Adrenal gland (tissue), 5 donors: ENCODE measurements at regions not wholly inside any gene's neighbourhood (a gene's known extent, or its start where the extent isn't known, plus 50 kb on each side); places are given as distances from the start of the nearest gene placed in this dataset.

Source experiments
- POLR2A ChIP-seq, 2 donors: fragments of 450-650 bp; IDR thresholded peaks; one replicate each; pipeline ENCODE4 v1.6.1; 2017; ENCODE audit warnings: antibody characterized with exemption in 2 of 2, mild to moderate bottlenecking in 2 of 2, moderate library complexity in 1 of 2
- TF ChIP-seq, protein P1 (sequence below), 6 experiments: fragments of 450-650 bp in 4 of 6; fragments of 200-600 bp in 2 of 6; sonication (generic) in 1 of 6; IDR thresholded peaks; 1 replicate in 5 of 6; 2 replicates in 1 of 6; pipeline versions ENCODE4 v1.5.1 to v1.8.0; 2016 to 2021; ENCODE audit warnings: antibody characterized with exemption in 6 of 6, mild to moderate bottlenecking in 2 of 6, moderate library complexity in 1 of 6
- donor health status: DM: no; HTN: no; CAD: no.

DNA sequence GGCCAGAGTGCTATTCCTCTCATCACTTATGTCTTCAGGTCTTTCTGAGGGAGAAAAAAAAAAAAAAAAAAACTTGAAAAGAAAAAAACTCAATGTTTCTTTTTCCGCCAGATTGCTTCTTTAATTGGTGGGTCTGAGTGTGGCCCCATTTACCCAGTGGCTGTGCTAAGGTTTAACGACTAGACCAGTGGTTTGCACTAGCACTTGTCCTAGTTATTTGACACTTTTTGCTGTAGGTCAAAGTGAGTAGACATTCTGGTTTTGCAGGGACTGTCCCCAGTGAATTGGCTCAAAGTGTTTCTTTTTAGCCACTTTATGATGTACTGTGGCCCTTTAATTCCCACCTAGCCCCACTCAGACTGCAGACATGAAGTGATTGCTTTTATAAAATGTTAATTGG lies 273.3 kb downstream of the PTEN start:
- TF ChIP-seq, protein P1, sequence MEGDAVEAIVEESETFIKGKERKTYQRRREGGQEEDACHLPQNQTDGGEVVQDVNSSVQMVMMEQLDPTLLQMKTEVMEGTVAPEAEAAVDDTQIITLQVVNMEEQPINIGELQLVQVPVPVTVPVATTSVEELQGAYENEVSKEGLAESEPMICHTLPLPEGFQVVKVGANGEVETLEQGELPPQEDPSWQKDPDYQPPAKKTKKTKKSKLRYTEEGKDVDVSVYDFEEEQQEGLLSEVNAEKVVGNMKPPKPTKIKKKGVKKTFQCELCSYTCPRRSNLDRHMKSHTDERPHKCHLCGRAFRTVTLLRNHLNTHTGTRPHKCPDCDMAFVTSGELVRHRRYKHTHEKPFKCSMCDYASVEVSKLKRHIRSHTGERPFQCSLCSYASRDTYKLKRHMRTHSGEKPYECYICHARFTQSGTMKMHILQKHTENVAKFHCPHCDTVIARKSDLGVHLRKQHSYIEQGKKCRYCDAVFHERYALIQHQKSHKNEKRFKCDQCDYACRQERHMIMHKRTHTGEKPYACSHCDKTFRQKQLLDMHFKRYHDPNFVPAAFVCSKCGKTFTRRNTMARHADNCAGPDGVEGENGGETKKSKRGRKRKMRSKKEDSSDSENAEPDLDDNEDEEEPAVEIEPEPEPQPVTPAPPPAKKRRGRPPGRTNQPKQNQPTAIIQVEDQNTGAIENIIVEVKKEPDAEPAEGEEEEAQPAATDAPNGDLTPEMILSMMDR (IDR thresholded peaks at IDR 0.05) = no peak
- TF ChIP-seq POLR2A (IDR thresholded peaks at IDR 0.05) = no peak
